ENCODE measurements at regions not wholly inside any gene's neighbourhood (a gene's known extent, or its start where the extent isn't known, plus 50 kb on each side); places are given as distances from the start of the nearest gene placed in this dataset.

DNA sequence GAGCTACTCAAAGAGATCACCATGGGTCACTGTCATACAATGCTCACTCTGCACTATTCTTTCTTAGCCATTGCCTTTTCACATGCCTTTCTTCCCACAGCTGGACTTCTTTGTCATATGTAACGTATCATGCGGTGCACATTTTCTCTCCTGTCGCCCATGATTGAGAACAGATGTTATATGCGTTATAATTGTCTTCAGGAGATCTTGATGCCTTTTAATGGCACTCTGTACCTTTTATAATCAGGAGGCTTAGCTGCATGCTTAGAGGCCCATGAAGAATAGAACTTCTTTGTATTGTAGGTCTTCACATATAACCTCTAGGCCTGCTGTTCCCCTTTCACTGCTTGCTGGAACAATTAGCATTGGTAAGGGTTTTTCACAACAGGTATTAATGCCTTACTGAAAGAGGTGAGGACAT lies 436.1 kb downstream of the CDH10 start:
- in situ Hi-C loops (cut with MboI) (no loop called here), intact Hi-C loops (cut with micrococcal nuclease) (no loop called here)
- FAIRE-seq, result no peak
- ChIA-PET POLR2A (no interaction called here), CTCF (ENCODE audit: low intra/inter-chr PET ratio) (no interaction called here)
- Histone ChIP-seq H2AFZ (ENCODE audit: low read depth, low read length) (no peak overlapping the region), H3K4me1 (replicated peaks in 1 of 2; ENCODE audit: control insufficient read depth in 2 of 2, insufficient read depth in 2 of 2, low read length in 2 of 2) (no peaks in the 10 kb centered on the region), H3K4me3 (no peak overlapping the region), H4K20me1 (replicated peaks; ENCODE audit: control insufficient read depth, insufficient read depth, low read length) (no peaks in the 10 kb centered on the region), H3K9ac (ENCODE audit: insufficient read depth in 1 of 2, low read depth in 2 of 2, low read length in 2 of 2) (no peak overlapping the region), H3K9me3 (replicated peaks; ENCODE audit: control insufficient read depth, insufficient read depth, low read depth, low read length) (no peaks in the 10 kb centered on the region; the same call in none of the 2 replicates), H3K27me3 (ENCODE audit: control insufficient read depth in 2 of 2, insufficient read depth in 2 of 2, low read length in 2 of 2) (no peaks in the 10 kb centered on the region), H3K79me2 (ENCODE audit: control insufficient read depth, insufficient read depth, low read length) (no peaks in the 10 kb centered on the region), H3K27ac (ENCODE audit: extremely low read depth, low read depth, low read length) (no peak overlapping the region), H3K36me3 (ENCODE audit: control insufficient read depth, insufficient read depth, low read length) (no peaks in the 10 kb centered on the region), H3K9me1 (ENCODE audit: control insufficient read depth, insufficient read depth, low read length) (no peaks in the 10 kb centered on the region), H3K4me2 (ENCODE audit: insufficient read depth, low read length) (no peak overlapping the region)
- ATAC-seq, result no peak
- no peak for DNase-seq (ENCODE audit: extremely low read depth in 1 of 4, low spot score in 3 of 4)
- no peak for TF ChIP-seq ELF1 (tag; IDR thresholded peaks at IDR 0.05)
- TF ChIP-seq, protein P1, sequence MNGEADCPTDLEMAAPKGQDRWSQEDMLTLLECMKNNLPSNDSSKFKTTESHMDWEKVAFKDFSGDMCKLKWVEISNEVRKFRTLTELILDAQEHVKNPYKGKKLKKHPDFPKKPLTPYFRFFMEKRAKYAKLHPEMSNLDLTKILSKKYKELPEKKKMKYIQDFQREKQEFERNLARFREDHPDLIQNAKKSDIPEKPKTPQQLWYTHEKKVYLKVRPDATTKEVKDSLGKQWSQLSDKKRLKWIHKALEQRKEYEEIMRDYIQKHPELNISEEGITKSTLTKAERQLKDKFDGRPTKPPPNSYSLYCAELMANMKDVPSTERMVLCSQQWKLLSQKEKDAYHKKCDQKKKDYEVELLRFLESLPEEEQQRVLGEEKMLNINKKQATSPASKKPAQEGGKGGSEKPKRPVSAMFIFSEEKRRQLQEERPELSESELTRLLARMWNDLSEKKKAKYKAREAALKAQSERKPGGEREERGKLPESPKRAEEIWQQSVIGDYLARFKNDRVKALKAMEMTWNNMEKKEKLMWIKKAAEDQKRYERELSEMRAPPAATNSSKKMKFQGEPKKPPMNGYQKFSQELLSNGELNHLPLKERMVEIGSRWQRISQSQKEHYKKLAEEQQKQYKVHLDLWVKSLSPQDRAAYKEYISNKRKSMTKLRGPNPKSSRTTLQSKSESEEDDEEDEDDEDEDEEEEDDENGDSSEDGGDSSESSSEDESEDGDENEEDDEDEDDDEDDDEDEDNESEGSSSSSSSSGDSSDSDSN (IDR thresholded peaks at IDR 0.05; ENCODE audit: borderline replicate concordance in 1 of 2, low read depth in 2 of 2, low read length in 2 of 2), result no peak
- no peak for TF ChIP-seq PRMT5 (CRISPR knock-in tag; IDR thresholded peaks at IDR 0.05)
- TF ChIP-seq DMBX1 (CRISPR knock-in tag; IDR thresholded peaks at IDR 0.05; ENCODE audit: borderline replicate concordance), result no peak
- TF ChIP-seq TEAD4 (IDR thresholded peaks at IDR 0.05; ENCODE audit: low read length), result no peak
- TF ChIP-seq TEAD4 (CRISPR knock-in tag; IDR thresholded peaks at IDR 0.05; ENCODE audit: borderline replicate concordance), result no peak
- TF ChIP-seq, protein P2, sequence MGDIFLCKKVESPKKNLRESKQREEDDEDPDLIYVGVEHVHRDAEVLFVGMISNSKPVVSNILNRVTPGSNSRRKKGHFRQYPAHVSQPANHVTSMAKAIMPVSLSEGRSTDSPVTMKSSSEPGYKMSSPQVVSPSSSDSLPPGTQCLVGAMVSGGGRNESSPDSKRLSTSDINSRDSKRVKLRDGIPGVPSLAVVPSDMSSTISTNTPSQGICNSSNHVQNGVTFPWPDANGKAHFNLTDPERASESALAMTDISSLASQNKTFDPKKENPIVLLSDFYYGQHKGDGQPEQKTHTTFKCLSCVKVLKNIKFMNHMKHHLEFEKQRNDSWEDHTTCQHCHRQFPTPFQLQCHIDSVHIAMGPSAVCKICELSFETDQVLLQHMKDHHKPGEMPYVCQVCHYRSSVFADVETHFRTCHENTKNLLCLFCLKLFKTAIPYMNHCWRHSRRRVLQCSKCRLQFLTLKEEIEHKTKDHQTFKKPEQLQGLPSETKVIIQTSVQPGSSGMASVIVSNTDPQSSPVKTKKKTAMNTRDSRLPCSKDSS (IDR thresholded peaks at IDR 0.05; ENCODE audit: low read depth, partially characterized antibody), result no peak
- TF ChIP-seq, protein P3, sequence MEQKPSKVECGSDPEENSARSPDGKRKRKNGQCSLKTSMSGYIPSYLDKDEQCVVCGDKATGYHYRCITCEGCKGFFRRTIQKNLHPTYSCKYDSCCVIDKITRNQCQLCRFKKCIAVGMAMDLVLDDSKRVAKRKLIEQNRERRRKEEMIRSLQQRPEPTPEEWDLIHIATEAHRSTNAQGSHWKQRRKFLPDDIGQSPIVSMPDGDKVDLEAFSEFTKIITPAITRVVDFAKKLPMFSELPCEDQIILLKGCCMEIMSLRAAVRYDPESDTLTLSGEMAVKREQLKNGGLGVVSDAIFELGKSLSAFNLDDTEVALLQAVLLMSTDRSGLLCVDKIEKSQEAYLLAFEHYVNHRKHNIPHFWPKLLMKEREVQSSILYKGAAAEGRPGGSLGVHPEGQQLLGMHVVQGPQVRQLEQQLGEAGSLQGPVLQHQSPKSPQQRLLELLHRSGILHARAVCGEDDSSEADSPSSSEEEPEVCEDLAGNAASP (IDR thresholded peaks at IDR 0.05), result no peak
- TF ChIP-seq POLR2G (IDR thresholded peaks at IDR 0.05; ENCODE audit: low read depth, low read length), result no peak
- TF ChIP-seq, protein P4, sequence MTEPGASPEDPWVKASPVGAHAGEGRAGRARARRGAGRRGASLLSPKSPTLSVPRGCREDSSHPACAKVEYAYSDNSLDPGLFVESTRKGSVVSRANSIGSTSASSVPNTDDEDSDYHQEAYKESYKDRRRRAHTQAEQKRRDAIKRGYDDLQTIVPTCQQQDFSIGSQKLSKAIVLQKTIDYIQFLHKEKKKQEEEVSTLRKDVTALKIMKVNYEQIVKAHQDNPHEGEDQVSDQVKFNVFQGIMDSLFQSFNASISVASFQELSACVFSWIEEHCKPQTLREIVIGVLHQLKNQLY (CRISPR knock-in tag; conservative IDR thresholded peaks at IDR 0.05), result no peak
- no peak for TF ChIP-seq IRF2 (CRISPR knock-in tag; IDR thresholded peaks at IDR 0.05)
- no peak for TF ChIP-seq POLR2AphosphoS2 (IDR thresholded peaks at IDR 0.05; ENCODE audit: low read length)
- under 1% methylated on average over 4 of the region's 4 CpGs for WGBS (ENCODE audit: insufficient coverage, low coverage, missing lambda C conversion rate)
- BruUV-seq (replicated peaks), result no TSS peak
